ENCODE measurements at regions not wholly inside any gene's neighbourhood (a gene's known extent, or its start where the extent isn't known, plus 50 kb on each side); places are given as distances from the start of the nearest gene placed in this dataset.

- DNase-seq: no peak
- H3K79me2 ChIP-seq (ENCODE audit: insufficient read depth, low read length): no peaks in the 10 kb centered on the region
- Mint-ChIP-seq H3K4me3 (no peak overlapping the region), H3K9me3 (no peaks in the 10 kb centered on the region), H3K36me3 (no peaks in the 10 kb centered on the region), H3K27ac (no peak overlapping the region), H3K4me1 (peaks cover 13% of the 10 kb centered on the region), H3K27me3 (ENCODE audit: low read depth in 3 of 3) (peaks cover 0 to 4% (median 0%) of the 10 kb centered on the region in 3 donors)
- no peak overlapping the region for H2AFZ ChIP-seq (ENCODE audit: insufficient read depth, low read depth, low read length, poor library complexity, severe bottlenecking)
- H3K9ac ChIP-seq (ENCODE audit: insufficient read depth, low read length, poor library complexity, severe bottlenecking): no peak overlapping the region
- H3K4me1 ChIP-seq (ENCODE audit: control insufficient read depth in 1 of 2, insufficient read depth in 2 of 2, low read length in 2 of 2): peaks cover 6 to 12% of the 10 kb centered on the region in 2 donors
- no peaks in the 10 kb centered on the region for H4K20me1 ChIP-seq (ENCODE audit: insufficient read depth, low read length)
- H3K4me3 ChIP-seq (replicated peaks in 1 of 3; ENCODE audit: low read depth in 2 of 3, low read length in 3 of 3): no peak overlapping the region
- H3K9me3 ChIP-seq (replicated peaks in 1 of 2; ENCODE audit: control insufficient read depth in 1 of 2, insufficient read depth in 1 of 2, low read length in 2 of 2): no peaks in the 10 kb centered on the region
- H3K27ac ChIP-seq (ENCODE audit: low read depth in 1 of 2, low read length in 2 of 2): no peak overlapping the region
- intact Hi-C loops (cut with micrococcal nuclease): no loop called here
- H3K4me2 ChIP-seq (replicated peaks; ENCODE audit: extremely low read depth, low read length, poor library complexity, severe bottlenecking): no peak overlapping the region
- H3K27me3 ChIP-seq (ENCODE audit: control insufficient read depth in 2 of 2, insufficient read depth in 2 of 2, low read length in 2 of 2): no peaks in the 10 kb centered on the region
- H3K36me3 ChIP-seq (replicated peaks in 1 of 2; ENCODE audit: control insufficient read depth in 1 of 2, insufficient read depth in 2 of 2, low read length in 2 of 2): no peaks in the 10 kb centered on the region
- TF ChIP-seq, protein P1, sequence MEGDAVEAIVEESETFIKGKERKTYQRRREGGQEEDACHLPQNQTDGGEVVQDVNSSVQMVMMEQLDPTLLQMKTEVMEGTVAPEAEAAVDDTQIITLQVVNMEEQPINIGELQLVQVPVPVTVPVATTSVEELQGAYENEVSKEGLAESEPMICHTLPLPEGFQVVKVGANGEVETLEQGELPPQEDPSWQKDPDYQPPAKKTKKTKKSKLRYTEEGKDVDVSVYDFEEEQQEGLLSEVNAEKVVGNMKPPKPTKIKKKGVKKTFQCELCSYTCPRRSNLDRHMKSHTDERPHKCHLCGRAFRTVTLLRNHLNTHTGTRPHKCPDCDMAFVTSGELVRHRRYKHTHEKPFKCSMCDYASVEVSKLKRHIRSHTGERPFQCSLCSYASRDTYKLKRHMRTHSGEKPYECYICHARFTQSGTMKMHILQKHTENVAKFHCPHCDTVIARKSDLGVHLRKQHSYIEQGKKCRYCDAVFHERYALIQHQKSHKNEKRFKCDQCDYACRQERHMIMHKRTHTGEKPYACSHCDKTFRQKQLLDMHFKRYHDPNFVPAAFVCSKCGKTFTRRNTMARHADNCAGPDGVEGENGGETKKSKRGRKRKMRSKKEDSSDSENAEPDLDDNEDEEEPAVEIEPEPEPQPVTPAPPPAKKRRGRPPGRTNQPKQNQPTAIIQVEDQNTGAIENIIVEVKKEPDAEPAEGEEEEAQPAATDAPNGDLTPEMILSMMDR (IDR thresholded peaks at IDR 0.05): no peak
Measured at GRCh38 chr6:105839266-105839665, 246.9 kb upstream of the PRDM1 start.

GRCh38 chr6:105838171-105838570 is 248.0 kb upstream of the PRDM1 start:
- no peak overlapping the region for H3K27ac Mint-ChIP-seq

More at GRCh38 chr6:105838171-105838570, 248.0 kb upstream of the PRDM1 start:
- H3K4me2 ChIP-seq (replicated peaks; ENCODE audit: extremely low read depth, low read length, poor library complexity, severe bottlenecking): no peak overlapping the region
- no peak for DNase-seq
- H2AFZ ChIP-seq (ENCODE audit: insufficient read depth, low read depth, low read length, poor library complexity, severe bottlenecking): no peak overlapping the region
- Mint-ChIP-seq H3K36me3 (no peaks in the 10 kb centered on the region), H3K27me3 (ENCODE audit: low read depth in 3 of 3) (no peaks in the 10 kb centered on the region), H3K4me3 (no peak overlapping the region), H3K9me3 (no peaks in the 10 kb centered on the region), H3K4me1 (peaks cover 20% of the 10 kb centered on the region)
- no peaks in the 10 kb centered on the region for H3K79me2 ChIP-seq (ENCODE audit: insufficient read depth, low read length)
- H3K27me3 ChIP-seq (ENCODE audit: control insufficient read depth in 2 of 2, insufficient read depth in 2 of 2, low read length in 2 of 2): no peaks in the 10 kb centered on the region
- H3K9me3 ChIP-seq (replicated peaks in 1 of 2; ENCODE audit: control insufficient read depth in 1 of 2, insufficient read depth in 1 of 2, low read length in 2 of 2): no peaks in the 10 kb centered on the region
- no peaks in the 10 kb centered on the region for H3K36me3 ChIP-seq (replicated peaks in 1 of 2; ENCODE audit: control insufficient read depth in 1 of 2, insufficient read depth in 2 of 2, low read length in 2 of 2)
- no peak overlapping the region for H3K9ac ChIP-seq (ENCODE audit: insufficient read depth, low read length, poor library complexity, severe bottlenecking)
- no CpG with 5 or more reads among the region's 1 CpG for WGBS (ENCODE audit: insufficient coverage)
- intact Hi-C loops (cut with micrococcal nuclease): no loop called here
- no peaks in the 10 kb centered on the region for H4K20me1 ChIP-seq (ENCODE audit: insufficient read depth, low read length)
- H3K4me3 ChIP-seq (replicated peaks in 1 of 3; ENCODE audit: low read depth in 2 of 3, low read length in 3 of 3): no peak overlapping the region
- H3K27ac ChIP-seq (ENCODE audit: low read depth in 1 of 2, low read length in 2 of 2): no peak overlapping the region
- TF ChIP-seq, protein P1 (IDR thresholded peaks at IDR 0.05): no peak
- H3K4me1 ChIP-seq (ENCODE audit: control insufficient read depth in 1 of 2, insufficient read depth in 2 of 2, low read length in 2 of 2): peaks cover 16 to 23% of the 10 kb centered on the region in 2 donors
